AG09309 (cell line): ENCODE measurements at regions not wholly inside any gene's neighbourhood (a gene's known extent, or its start where the extent isn't known, plus 50 kb on each side); places are given as distances from the start of the nearest gene placed in this dataset.

Experiments used
- DNase-seq: peaks from one replicate; pipeline ENCODE4 v3.0.0-alpha.2; 2010; ENCODE audit warnings: low read depth
- H3K4me3 ChIP-seq: 2 replicates; pipeline ENCODE4 v1.5.1; 2011; ENCODE audit warnings: mild to moderate bottlenecking, low read depth, low read length, moderate library complexity; ENCODE audit not compliant: control insufficient read depth
- TF ChIP-seq, protein P1 (sequence below): IDR thresholded peaks from 2 replicates; pipeline ENCODE4 v1.5.1; 2011; ENCODE audit warnings: mild to moderate bottlenecking, low read depth, low read length, inconsistent platforms; ENCODE audit not compliant: insufficient read depth, control insufficient read depth; ENCODE audit errors: missing control alignments

DNA sequence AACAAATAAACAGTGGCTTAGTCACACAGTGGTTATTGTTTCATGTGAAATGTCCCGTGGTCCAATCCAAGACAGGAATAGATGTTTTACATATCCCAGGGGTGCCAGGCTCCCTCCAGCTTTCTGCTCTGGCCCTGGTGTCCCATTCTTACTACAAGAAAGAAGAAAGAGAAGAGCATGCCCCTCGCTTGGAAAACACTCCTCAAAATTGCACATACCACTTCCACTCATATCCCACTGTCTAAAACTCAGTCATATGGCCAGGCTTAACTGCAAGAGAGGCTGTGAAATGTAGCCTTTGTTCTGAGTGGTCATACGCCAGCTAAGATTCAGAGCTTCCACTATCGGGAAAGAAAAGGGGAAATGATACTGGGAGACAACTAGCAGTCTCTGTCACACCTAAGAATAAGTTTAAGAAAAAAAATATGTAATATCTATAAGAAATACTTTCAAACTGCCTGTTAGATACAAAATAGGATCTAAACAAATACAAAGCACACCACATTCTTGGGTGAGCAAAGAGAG is 306.8 kb upstream of the FAM241A start:
- TF ChIP-seq, protein P1, sequence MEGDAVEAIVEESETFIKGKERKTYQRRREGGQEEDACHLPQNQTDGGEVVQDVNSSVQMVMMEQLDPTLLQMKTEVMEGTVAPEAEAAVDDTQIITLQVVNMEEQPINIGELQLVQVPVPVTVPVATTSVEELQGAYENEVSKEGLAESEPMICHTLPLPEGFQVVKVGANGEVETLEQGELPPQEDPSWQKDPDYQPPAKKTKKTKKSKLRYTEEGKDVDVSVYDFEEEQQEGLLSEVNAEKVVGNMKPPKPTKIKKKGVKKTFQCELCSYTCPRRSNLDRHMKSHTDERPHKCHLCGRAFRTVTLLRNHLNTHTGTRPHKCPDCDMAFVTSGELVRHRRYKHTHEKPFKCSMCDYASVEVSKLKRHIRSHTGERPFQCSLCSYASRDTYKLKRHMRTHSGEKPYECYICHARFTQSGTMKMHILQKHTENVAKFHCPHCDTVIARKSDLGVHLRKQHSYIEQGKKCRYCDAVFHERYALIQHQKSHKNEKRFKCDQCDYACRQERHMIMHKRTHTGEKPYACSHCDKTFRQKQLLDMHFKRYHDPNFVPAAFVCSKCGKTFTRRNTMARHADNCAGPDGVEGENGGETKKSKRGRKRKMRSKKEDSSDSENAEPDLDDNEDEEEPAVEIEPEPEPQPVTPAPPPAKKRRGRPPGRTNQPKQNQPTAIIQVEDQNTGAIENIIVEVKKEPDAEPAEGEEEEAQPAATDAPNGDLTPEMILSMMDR, result no peak
- H3K4me3 ChIP-seq, result no peak overlapping the region
- DNase-seq, result no peak

DNA sequence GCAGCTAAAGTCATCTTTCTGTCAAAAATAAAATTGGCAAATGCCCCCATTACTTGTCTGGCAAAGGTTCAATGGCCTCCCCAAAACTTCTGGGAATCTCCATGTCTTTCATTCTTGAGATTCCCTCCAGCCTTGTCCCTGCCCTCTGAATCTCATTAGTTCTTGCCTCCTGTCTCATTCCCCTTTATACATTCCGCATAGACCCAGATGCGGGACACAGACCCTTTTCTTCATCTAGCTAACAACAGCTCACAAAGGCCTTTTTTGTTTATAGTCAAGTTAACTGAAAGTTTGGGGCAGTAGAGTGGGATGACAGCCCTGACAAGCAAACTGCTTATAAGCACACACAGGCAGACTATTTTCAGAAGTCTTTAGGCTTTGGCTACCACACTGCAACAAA is 306.1 kb upstream of the FAM241A start:
- DNase-seq, result no peak

DNA sequence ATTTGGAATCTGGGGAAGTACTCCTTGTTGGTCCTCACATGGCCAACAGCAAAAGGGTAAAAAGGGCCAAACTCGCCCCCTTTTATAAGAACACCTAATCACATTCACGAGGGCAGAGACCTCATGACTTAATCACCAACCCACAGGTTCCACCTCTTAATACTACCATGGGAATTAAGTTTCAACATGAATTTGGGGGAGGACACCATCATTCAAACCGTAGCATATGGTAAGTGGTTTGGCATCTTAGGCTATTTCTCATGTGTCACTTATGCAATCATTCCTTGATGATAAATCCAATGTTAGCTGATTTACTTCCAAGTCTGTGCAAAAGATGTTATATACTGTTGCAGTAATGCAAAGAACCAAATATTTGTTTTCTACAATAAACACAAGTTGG is 302.9 kb upstream of the FAM241A start:
- DNase-seq, result no peak
- H3K4me3 ChIP-seq, result no peak overlapping the region
- TF ChIP-seq, protein P1, result no peak

More for the DNA sequence above, 306.1 kb upstream of the FAM241A start:
- TF ChIP-seq, protein P1, result no peak
- H3K4me3 ChIP-seq, result no peak overlapping the region

DNA sequence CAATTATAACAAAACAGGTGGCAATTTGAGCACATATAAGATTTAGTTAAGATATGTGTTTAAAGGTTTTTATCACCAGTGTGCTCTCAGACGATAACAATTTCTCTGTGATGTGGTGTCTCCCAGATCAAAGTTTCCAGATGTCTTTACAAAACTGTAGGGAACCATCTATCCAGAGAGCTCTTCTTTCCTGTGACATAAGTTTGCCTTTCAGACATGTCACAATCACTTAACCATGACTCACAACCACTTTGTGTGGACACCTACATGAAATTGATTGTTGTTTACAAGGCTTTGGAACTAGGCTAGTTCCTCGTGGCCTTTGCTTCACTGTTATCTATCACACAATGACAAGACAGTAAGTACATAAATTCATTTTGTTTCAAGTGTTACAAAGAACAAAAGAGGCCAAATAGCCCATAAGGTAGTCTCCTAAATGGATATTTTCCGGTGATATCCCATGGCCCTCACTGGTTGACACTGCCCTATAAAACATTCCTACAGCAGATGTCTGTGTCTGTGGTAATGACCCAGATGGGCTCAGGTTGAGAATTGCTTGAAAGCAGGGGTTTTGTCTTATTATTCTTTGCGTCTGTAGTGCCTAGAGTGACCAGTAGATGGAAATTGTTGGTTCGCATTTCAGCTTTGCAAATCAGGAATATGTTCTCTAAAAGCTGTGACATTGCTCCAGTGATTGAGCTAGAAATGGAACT is 297.8 kb upstream of the FAM241A start:
- H3K4me3 ChIP-seq, result no peak overlapping the region
- TF ChIP-seq, protein P1, result peak; percentile 33
- no peak for DNase-seq

DNA sequence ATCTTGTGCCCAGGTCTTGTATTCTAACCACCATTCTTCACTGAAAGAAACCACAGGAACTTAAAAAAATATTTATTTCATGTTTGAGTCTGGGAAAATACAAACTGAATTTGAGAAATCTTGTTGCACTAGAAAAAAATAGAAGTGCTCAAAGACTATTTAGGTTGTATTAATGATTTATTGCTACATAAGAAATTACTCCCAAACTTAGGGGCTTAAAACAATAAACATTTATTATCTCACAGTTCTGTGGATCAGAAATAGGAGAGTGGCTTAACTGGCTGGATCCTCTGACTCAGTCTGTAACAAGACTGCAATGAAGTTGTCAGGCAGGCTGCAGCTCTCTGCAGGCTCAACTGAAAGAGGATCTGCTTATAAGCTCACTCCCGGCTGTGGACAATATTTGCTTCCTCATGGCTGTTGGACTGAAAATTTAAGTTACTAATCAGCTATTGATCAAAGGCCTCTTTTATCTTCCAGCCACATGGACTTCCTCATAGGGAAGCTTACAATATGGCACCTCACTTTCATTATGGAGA is 295.4 kb upstream of the FAM241A start:
- no peak overlapping the region for H3K4me3 ChIP-seq
- TF ChIP-seq, protein P1, result no peak
- DNase-seq, result no peak

DNA sequence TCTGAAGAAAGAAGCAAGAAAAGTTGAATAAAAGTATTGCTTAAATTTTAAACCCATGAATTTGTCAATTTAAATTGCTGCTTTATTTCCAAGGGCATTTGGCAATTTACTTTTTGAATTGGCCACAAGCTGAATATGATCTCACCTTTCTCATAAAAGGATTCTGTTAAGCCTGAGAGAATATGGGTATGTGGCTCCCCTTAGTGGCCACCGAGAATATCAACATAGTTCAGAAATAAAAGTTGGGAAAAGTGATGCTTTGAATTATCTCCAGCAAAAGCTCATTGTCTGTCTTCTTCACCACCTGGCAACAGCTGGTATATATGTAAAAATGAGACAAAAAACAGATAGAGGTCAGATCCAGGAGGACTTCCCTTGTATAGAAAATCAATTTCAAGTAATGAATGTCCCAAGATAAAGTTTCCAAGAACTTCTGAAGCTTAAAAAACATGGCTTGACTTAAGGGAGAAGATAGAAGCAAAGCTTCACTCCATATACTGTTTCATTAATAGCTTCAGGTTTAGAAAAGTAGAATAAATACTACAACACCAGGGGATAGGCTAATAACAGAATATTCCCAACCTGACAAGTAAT is 290.7 kb upstream of the FAM241A start:
- TF ChIP-seq, protein P1, result peak; percentile 61
- no peak overlapping the region for H3K4me3 ChIP-seq
- peak; percentile 14 for DNase-seq
